Liver (tissue), 8 donors: ENCODE measurements at regions not wholly inside any gene's neighbourhood (a gene's known extent, or its start where the extent isn't known, plus 50 kb on each side); places are given as distances from the start of the nearest gene placed in this dataset.
A peak's percentile ranks its signal among the peaks of the same experiment; 100 is the strongest.

ENCODE experiments used
- DNase-seq: peaks from one replicate; pipeline ENCODE4 v3.0.0-alpha.2; 2017; ENCODE audit warnings: low spot score
- H3K27ac ChIP-seq, 2 donors: one replicate each; pipeline ENCODE4 v1.7.0; 2013; ENCODE audit warnings: inconsistent platforms in 2 of 2, low read length in 2 of 2, control low read depth in 1 of 2, low read depth in 1 of 2, mild to moderate bottlenecking in 1 of 2
- H3K27me3 ChIP-seq, 4 donors: one replicate each; pipeline versions ENCODE4 v1.6.1 to v1.7.0; 2013; ENCODE audit warnings: low read length in 3 of 4, inconsistent platforms in 1 of 4, mild to moderate bottlenecking in 1 of 4, moderate library complexity in 1 of 4; ENCODE audit not compliant: control insufficient read depth in 4 of 4, insufficient read depth in 4 of 4
- H3K36me3 ChIP-seq, 4 donors: one replicate each; pipeline versions ENCODE4 v1.6.1 to v1.7.0; 2013; ENCODE audit warnings: low read length in 3 of 4, mild to moderate bottlenecking in 3 of 4, low read depth in 1 of 4, moderate library complexity in 1 of 4; ENCODE audit not compliant: control insufficient read depth in 4 of 4, insufficient read depth in 3 of 4
- H3K4me1 ChIP-seq, 4 donors: one replicate each; pipeline versions ENCODE4 v1.6.1 to v1.7.0; 2013; ENCODE audit warnings: low read length in 3 of 4, mild to moderate bottlenecking in 3 of 4, moderate library complexity in 1 of 4; ENCODE audit not compliant: control insufficient read depth in 4 of 4, insufficient read depth in 4 of 4
- H3K4me3 ChIP-seq, 3 donors: one replicate each; pipeline versions ENCODE4 v1.6.1 to v1.7.0; 2013; ENCODE audit warnings: low read length in 3 of 3, control low read depth in 1 of 3, low read depth in 1 of 3, mild to moderate bottlenecking in 1 of 3
- H3K9ac ChIP-seq, 2 donors: one replicate each; pipeline ENCODE4 v1.7.0; 2013; ENCODE audit warnings: low read length in 2 of 2, mild to moderate bottlenecking in 2 of 2, moderate library complexity in 2 of 2, control low read depth in 1 of 2, low read depth in 1 of 2
- H3K9me3 ChIP-seq, 4 donors: one replicate each; pipeline versions ENCODE4 v1.6.1 to v1.7.0; 2013; ENCODE audit warnings: low read length in 3 of 4; ENCODE audit not compliant: control insufficient read depth in 4 of 4
- EGR1 ChIP-seq, 2 donors: IDR thresholded peaks; 2 replicates each; pipeline ENCODE4 v1.6.1; 2016 to 2018; ENCODE audit warnings: antibody characterized with exemption in 2 of 2, low read depth in 2 of 2
- FOXA1 ChIP-seq: IDR thresholded peaks from 2 replicates; pipeline ENCODE4 v1.6.1; 2016; ENCODE audit warnings: antibody characterized with exemption
- FOXA2 ChIP-seq: IDR thresholded peaks from 2 replicates; pipeline ENCODE4 v1.6.1; 2016; ENCODE audit warnings: antibody characterized with exemption
- HNF4A ChIP-seq, 2 donors: conservative IDR thresholded peaks; 2 replicates each; pipeline ENCODE4 v1.6.1; 2016; ENCODE audit warnings: antibody characterized with exemption in 2 of 2, mild to moderate bottlenecking in 2 of 2
- HNF4G ChIP-seq: IDR thresholded peaks from 2 replicates; pipeline ENCODE4 v1.6.1; 2016; ENCODE audit warnings: antibody characterized with exemption
- NR2F2 ChIP-seq: IDR thresholded peaks from 2 replicates; pipeline ENCODE4 v1.6.1; 2016; ENCODE audit warnings: antibody characterized with exemption
- RAD21 ChIP-seq, 2 donors: IDR thresholded peaks; 2 replicates each; pipeline ENCODE4 v1.6.1; 2016; ENCODE audit warnings: antibody characterized with exemption in 2 of 2, mild to moderate bottlenecking in 2 of 2
- RXRA ChIP-seq, 2 donors: IDR thresholded peaks; 2 replicates each; pipeline ENCODE4 v1.6.1; 2017 to 2018; ENCODE audit warnings: antibody characterized with exemption in 2 of 2, mild to moderate bottlenecking in 1 of 2
- TAF1 ChIP-seq: conservative IDR thresholded peaks from 2 replicates; pipeline ENCODE4 v1.6.1; 2016; ENCODE audit warnings: antibody characterized with exemption, mild to moderate bottlenecking
- YY1 ChIP-seq: IDR thresholded peaks from 2 replicates; pipeline ENCODE4 v1.6.1; 2016; ENCODE audit warnings: antibody characterized with exemption, mild to moderate bottlenecking
- ZBTB33 ChIP-seq: IDR thresholded peaks from 2 replicates; pipeline ENCODE4 v1.6.1; 2016; ENCODE audit warnings: antibody characterized with exemption
- WGBS: extraction: QIAGEN DNeasy Blood & Tissue Kit; methylation state at CpG from one replicate; pipeline ENCODE4 v1.1.7; 2013; 5-methylcytosine and 5-hydroxymethylcytosine counted together
- TF ChIP-seq, protein P1 (sequence below): IDR thresholded peaks from 2 replicates; pipeline ENCODE4 v1.6.1; 2016; ENCODE audit warnings: antibody characterized with exemption
- TF ChIP-seq, protein P2 (sequence below): fragments of 150-350 bp; IDR thresholded peaks from 2 replicates; pipeline ENCODE4 v1.5.1; 2017; ENCODE audit warnings: improper control_type of control experiment, low read depth, low read length; ENCODE audit not compliant: missing input control
- donor health status: healthy.
- donor health status: healthy.
- donor health status: healthy.
- donor health status: healthy.
- donor health status: healthy.

DNA sequence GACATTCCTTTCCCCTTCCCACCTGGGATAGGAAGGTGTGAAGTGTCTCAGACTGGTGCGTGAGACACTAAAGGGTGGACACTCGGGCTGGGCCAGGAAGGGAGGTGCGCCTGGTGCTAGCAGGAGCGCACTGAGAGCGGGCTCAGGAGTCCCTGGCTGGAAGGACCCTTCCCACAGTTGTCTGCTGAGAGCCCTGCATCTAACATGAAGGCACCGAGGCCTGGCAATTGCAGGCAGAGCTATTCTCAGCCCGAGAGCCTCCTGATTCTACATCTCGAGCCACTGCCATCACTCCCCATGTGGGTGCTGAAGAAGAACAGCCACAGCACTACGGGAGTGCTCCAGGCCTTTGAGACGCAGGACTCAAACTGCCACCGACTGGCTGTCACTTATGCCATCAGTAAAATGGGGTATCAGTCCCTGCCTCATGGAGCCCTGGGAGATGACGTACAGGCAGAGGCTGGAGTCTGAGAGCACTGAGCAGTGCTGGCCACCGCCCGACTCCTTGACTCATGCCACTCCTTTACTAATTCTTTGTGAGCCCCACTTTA lies 159.4 kb downstream of the KLF13 start:
- Histone ChIP-seq H3K9ac (no peak overlapping the region), H3K4me1 (peaks cover 8 to 20% (median 15%) of the 10 kb centered on the region in 4 donors), H3K4me3 (no peak overlapping the region), H3K27ac (no peak overlapping the region), H3K9me3 (peaks cover 0 to 4% (median 0%) of the 10 kb centered on the region in 4 donors), H3K36me3 (no peaks in the 10 kb centered on the region), H3K27me3 (no peaks in the 10 kb centered on the region)
- TF ChIP-seq RXRA (IDR thresholded peaks at IDR 0.05) (no peak), RAD21 (IDR thresholded peaks at IDR 0.05) (no peak), NR2F2 (no peak)
- TF ChIP-seq, protein P1, sequence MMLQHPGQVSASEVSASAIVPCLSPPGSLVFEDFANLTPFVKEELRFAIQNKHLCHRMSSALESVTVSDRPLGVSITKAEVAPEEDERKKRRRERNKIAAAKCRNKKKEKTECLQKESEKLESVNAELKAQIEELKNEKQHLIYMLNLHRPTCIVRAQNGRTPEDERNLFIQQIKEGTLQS: no peak
- WGBS: 96% methylated on average over 14 of the region's 14 CpGs
- DNase-seq: peak; percentile 28

DNA sequence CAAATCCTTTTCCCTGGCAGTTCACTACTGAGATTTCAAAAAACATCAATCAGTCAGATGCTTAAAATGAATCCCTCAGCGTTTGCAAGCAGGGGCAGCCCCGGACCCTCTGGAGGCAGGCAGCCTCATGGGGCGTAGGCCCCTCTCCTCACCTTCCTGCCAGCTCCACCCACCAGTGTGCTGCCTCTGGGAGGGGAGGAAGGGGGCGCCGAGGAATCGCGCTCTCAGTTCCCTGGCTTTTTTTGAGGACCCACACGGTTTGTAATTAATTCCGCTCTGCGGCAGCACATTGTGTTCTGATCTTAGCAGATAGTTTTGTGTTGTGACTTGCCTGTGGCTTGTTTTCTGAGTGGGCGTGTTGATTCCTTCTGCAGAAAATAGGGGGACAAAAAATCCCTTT lies 159.9 kb downstream of the KLF13 start:
- H3K4me3 ChIP-seq: no peak overlapping the region
- H3K4me1 ChIP-seq: peaks cover 8 to 20% (median 15%) of the 10 kb centered on the region in 4 donors
- no peaks in the 10 kb centered on the region for H3K27me3 ChIP-seq
- no peak overlapping the region for H3K9ac ChIP-seq
- no peaks in the 10 kb centered on the region for H3K36me3 ChIP-seq
- H3K27ac ChIP-seq: no peak overlapping the region
- 86% methylated on average over 11 of the region's 11 CpGs for WGBS
- H3K9me3 ChIP-seq: peaks cover 0 to 4% (median 0%) of the 10 kb centered on the region in 4 donors
- peak; percentile 5 for DNase-seq
- no peak for TF ChIP-seq FOXA2
- TF ChIP-seq TAF1: no peak
- TF ChIP-seq HNF4A (conservative IDR thresholded peaks at IDR 0.05): no peak

DNA sequence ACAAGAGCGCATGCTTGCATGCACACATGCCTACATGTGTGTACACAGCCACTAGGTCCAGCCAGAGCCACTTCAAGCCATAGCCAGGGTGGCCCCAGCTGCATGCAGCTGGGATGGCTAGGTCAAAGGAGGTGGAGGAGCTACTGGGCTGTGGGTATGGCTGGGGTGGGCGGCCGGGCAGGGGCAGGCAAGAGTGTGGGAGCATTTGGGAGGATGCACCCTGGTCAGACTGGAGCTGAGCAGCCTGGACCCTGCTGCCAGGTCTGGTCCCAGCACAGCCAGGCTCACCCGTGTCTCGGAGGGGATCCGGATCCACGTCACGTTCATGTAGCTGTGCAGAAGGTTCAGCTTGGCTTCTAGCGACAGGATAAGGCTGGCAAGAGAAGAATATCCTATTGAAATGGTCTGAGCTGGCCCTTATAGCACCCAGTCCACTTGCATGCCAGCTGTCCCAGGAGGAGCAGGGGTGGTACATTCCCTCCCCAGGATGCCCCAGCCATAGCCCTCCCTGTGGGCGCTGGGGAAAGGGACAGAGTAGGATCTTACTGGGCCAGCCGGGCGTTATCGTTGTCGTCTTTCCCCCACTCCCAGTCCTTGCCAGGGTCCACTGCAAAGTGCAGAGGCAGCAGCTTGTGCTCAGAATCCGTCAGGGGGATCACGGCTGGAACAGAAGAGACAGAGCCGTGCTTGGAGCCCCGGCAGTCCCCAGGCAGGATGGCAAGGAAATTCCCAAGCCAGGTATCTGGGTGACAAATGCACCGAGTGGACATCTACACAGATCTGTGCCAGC lies 160.5 kb downstream of the KLF13 start:
- WGBS: 95% methylated on average over 19 of the region's 19 CpGs
- DNase-seq: peak; percentile 23

More for the DNA sequence above, 160.5 kb downstream of the KLF13 start:
- no peaks in the 10 kb centered on the region for H3K36me3 ChIP-seq
- peaks cover 0 to 4% (median 0%) of the 10 kb centered on the region in 4 donors for H3K9me3 ChIP-seq
- TF ChIP-seq HNF4A (conservative IDR thresholded peaks at IDR 0.05): no peak
- TF ChIP-seq RXRA (IDR thresholded peaks at IDR 0.05): no peak
- no peak for TF ChIP-seq ZBTB33
- TF ChIP-seq EGR1 (IDR thresholded peaks at IDR 0.05; ENCODE audit: low read depth in 2 of 2): no peak
- no peak for TF ChIP-seq FOXA1
- TF ChIP-seq, protein P2, sequence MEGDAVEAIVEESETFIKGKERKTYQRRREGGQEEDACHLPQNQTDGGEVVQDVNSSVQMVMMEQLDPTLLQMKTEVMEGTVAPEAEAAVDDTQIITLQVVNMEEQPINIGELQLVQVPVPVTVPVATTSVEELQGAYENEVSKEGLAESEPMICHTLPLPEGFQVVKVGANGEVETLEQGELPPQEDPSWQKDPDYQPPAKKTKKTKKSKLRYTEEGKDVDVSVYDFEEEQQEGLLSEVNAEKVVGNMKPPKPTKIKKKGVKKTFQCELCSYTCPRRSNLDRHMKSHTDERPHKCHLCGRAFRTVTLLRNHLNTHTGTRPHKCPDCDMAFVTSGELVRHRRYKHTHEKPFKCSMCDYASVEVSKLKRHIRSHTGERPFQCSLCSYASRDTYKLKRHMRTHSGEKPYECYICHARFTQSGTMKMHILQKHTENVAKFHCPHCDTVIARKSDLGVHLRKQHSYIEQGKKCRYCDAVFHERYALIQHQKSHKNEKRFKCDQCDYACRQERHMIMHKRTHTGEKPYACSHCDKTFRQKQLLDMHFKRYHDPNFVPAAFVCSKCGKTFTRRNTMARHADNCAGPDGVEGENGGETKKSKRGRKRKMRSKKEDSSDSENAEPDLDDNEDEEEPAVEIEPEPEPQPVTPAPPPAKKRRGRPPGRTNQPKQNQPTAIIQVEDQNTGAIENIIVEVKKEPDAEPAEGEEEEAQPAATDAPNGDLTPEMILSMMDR: no peak
- TF ChIP-seq FOXA2: no peak
- TF ChIP-seq HNF4G: no peak
- TF ChIP-seq YY1: no peak
- no peak for TF ChIP-seq RAD21 (IDR thresholded peaks at IDR 0.05)
- TF ChIP-seq, protein P1: no peak
- TF ChIP-seq NR2F2: no peak
- H3K4me3 ChIP-seq: no peak overlapping the region
- no peak overlapping the region for H3K27ac ChIP-seq
- H3K27me3 ChIP-seq: no peaks in the 10 kb centered on the region
- H3K4me1 ChIP-seq: peaks cover 8 to 20% (median 15%) of the 10 kb centered on the region in 4 donors
- H3K9ac ChIP-seq: no peak overlapping the region
